Activated CD8-positive, alpha-beta memory T cell treated with anti-CD3 and anti-CD28 coated beads, Interleukin-2, amount 50 U/mL, for 4 hours (primary cell): ENCODE measurements at regions not wholly inside any gene's neighbourhood (a gene's known extent, or its start where the extent isn't known, plus 50 kb on each side); places are given as distances from the start of the nearest gene placed in this dataset.
"Not testable (repeated sequence)": the region's sequence is repeated elsewhere in the genome, so short reads cannot be mapped to it uniquely, and the experiment has no call there.

Source experiments
- DNase-seq: peaks from one replicate; pipeline ENCODE4 v3.0.0-alpha.2; 2020

DNA sequence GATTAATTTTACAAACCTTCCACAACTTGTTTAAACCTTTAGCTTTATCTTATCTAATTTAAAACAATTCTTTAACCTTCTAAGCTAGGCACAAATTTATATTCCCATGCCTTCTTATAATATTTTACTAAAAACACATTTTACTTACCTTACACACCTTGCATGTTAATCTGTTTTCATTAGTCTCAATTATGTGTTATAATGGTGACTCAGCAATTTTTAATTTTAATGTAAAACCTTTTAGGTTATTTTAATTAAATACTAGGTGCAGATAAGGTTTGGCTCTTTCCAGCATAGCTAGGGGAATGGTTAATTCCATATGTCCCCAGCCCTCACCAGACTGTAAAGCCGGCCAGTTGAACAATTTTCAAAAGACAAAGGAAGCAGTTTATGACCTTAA lies 264.6 kb upstream of the SGO1 start:
- DNase-seq = no peak

DNA sequence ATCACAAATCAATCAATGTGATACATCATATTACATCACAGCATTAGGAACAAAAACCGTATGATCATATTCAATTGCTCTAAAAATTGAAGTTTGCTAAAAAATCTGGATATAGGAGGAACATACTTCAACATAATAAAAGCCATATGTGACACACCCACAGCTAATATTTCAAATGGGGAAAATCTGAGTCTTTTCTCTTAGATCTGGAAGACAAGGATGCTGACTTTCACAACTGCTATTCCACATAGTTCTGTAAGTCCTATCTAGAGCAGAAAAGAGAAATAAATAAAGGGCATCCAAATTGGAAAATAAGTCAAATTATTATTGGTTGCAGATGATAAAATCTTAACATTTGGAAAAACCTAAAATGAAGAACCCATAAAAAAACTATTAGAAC lies 256.8 kb upstream of the SGO1 start:
- no peak for DNase-seq

DNA sequence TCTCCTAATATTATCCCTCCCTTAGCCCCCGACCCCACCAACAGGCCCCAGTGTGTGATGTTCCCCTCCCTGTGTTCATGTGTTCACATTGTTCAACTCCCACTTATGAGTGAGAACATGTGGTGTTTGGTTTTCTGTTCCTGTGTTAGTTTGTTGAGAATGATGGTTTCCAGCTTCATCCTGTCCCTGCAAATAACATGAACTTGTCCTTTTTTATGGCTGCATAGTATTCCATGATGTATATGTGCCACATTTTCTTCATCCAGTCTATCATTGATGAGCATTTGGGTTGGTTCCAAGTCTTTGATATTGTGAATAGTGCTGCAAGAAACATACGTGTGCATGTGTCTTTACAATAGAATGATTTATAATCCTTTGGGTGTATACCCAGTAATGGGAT lies 241.3 kb upstream of the SGO1 start:
- DNase-seq = not testable (repeated sequence)

DNA sequence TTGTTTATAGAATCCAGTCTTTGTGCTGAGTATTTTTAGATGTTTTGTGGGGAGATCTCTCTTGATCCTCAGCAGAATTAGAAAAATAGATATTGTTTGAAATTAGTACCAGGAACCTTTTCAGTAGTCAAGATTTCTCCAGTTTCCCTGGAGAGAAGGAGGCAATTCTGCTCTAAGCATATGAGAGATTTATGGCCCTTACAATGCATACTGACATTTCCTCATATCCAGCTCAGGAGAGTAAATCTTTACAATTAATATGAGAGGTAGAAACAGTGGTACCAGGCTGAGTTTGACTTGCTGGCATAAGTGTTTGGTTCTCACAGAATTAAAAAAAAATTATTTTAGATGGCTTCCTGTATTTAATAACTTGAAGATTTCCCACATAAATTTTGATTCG lies 239.1 kb upstream of the SGO1 start:
- no peak for DNase-seq

DNA sequence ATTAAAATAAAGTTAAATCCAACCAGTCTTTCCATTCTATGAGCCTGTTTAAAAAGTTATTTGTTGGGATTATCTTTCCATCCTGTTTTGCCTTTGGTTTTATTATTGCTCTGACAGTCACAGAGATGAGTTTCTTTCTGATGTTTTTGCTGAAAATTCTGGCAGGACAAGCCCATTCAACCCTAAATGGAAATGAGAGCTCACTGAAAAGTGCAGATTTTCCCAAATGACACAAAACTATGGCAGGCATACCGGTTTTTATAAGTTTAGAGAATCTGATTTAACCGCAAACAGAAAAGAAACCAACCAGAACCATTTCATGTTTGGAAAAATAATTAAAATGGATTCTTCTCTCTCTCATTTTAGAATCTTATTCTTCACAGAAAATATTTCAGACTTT lies 238.1 kb upstream of the SGO1 start:
- DNase-seq = no peak

DNA sequence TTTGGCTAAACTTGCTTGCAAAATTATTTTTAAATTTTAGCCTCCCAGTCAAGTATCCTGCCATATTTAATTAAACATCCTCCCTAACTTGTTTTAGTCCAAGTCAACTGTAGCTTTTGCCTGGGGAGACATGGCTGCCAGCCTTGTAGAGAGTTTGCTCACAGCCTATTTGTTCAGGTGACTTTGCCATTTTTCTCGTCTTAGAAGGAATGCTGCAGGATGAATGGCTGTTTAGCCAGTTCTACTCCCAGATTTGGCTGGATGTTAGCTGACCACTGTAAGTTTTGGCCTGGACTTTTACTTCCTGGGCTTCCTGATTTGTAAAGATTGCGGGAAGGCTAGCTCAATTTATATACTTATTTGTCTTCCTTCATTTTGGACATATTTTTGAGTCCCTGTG lies 236.4 kb upstream of the SGO1 start:
- DNase-seq = no peak

DNA sequence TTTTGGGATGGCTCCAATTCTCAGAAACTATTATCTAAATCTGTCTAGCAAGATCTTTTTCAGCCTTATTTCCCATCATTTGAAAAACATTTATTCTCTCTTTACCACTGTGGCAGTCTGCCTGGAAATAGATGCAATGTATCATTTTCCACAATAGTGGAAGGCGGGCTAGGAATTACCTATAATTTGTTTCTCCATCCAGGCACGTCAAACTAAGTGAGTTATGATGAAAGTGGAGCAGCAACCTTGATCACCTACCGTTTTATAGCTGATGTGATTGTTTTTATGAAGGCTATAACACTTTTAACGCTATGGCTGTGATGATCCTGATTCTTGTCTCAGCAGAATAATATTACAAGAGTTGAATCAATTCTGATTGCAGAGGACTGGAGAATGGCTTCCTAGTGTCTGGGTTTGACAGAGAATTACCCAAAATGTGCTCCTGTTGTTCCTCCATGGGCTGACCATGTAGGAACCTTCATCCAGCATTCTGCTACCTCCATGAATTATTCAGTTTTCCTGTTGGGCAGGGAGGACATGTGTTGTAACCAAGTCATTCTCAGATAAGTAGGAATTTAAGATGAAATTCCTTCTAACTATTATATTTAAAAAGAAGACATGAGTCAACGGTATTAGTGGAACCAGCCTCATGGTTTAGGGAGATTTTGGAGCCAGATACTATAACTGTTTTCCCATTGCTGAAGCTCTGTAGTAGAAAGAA lies 231.5 kb upstream of the SGO1 start:
- DNase-seq = no peak

DNA sequence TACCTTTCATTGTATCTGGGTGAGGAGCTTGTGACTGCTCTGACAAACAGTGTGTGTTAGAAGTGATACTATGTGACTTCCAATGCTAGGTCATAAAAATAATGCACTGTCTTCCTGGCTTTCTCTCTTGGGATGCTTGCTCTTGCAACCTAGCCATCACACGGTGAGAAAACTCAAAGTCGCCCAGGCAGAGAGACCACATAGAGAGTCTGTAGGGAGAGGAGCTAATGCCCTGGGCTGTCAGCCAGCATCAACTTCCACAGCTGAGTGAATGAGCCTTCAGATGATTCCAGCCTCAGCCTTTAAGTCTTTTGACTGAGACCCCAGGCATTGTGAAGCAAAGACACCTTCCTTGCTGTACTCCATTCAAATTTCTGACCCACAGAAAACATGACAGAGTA lies 220.6 kb upstream of the SGO1 start:
- no peak for DNase-seq

DNA sequence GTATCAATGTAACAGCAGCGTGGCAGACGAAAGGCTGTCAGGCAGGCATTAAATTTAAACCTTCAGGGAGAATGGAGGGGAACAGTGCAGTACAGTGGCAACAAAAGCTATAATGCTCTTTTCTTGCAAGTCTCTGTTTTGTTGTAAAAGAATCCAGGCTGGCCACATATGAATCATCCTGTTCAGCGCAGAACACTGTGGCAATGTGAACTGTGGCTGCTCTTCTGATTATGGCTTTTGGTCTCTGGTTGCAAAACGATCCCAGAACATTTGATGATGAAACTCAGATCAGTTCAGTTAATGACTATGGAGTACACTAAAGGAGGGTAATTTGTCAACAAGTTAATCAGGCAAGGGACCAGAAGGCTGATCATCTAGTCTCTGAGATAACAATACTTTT lies 219.7 kb upstream of the SGO1 start:
- DNase-seq = no peak

DNA sequence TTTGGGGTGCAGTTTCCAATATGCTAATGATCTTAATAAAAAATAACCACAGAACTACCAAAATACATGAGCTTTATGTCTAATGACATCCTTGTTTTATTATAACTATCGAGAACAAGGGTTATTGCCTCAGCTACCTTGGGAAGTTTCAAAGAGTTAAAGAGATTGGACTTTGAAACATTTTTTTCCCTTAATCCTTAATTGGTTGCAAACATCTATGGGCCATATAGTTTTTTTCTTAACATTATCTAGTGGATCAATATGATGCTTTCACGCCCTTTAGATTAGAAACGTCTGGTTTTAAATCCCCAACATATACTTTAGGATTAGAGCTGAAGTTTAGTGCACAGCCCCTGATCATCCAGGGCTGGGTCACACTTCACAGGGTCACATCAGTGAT lies 219.2 kb upstream of the SGO1 start:
- no peak for DNase-seq

DNA sequence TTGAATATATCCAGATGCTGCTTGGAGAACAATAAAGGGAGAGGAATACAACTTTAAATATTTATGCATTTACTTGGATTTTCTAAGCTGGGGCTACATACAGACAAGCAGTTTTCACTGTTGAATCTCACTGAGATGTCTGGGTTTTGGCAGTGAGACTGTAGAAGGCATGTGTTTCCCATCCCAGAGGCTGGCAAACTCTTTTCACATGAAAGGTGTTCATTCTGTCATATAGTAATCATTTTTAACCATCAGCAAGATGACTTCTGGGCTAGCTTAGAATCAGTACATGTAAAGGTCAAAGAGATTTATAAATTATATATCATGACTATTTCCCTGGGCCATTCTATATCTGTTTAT lies 218.7 kb upstream of the SGO1 start:
- no peak for DNase-seq

DNA sequence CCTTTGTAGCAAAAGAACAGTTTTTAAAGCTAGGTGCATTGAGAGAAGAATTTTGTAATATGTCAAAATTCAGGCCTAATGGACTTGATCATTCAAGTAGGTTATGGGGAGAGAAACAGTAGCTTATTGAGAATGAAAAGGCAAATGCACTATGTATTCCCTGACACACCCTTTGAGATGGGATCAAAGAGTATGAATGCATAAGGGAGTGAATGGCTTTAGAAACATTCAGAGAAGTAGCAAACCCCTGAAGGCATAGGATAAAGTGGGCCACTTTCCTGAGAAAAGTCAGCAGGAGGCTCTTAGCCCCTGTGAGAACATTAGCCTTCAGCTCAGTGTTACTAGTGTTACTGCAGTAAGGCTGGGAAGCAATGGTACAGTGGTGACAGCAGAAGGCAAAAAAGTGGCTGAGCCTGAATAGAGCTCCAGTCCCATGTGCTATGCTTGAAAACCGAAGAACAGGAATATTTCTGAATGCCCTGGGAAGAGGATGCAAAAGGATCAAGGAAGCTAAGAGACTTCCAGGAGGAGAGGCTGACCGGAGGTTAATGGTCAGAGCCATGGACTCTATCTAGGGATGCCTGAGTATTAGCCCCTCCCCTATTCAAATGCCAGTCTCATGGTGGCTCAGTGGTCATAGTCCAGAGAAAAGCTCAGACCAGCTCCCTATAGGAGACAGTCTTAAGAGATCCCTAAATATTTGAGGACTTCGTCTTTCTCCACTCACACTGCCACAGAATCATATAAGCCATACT lies 218.2 kb upstream of the SGO1 start:
- no peak for DNase-seq

DNA sequence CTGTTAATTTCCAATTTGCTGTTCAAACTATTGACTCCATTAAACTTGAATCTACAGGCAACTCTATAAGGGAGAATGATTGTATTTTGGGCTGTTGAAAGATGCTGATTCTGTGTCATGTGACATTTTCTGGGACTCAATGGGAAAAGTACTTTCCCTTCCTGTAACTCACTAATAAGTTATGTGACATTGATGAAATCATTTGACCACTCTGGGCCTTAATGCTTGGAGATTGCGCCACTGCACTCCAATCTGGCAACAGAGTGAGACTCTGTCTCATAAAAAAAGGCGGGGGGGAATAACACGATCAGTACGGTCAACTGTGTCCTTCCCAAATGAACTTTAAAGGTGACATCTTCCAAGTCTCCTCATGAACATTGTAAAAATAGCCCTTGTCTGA lies 215.2 kb upstream of the SGO1 start:
- DNase-seq = no peak

DNA sequence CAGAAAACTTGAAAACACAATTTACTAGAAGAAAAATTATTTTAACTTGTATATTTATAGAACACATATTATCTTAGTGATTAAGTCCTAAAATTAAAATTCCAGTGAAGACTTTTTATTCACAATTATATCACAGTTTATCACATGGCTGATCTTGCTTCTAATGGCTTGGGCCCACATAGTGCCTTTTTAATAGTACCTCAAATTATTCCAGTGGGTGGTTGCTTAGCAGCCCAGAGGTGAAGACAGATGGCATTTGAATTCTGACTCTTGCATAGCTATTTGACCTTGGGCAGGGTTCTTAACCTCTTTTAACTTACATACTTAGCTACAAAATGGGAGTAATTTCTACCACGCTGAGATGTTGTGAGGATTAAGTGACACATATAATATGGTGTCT lies 214.7 kb upstream of the SGO1 start:
- DNase-seq = no peak

DNA sequence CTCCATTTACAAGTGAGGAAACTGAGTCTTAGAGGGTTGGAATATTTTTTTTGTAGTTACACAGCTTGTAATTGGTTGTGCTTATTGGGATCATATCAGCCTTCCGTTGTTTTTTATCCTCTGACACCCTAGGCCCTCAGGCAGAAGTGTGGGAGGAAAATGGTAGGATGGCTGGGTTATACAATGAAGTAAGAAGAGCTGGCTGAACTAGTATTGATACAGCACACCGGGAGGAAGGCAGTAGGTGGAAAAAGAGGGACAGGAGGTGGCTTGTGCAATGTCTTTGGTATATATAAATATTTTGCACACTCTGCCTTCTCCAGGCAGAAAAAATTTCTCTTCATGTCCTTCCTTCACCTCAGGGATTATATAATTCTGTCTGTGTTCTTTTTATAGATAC lies 214.3 kb upstream of the SGO1 start:
- DNase-seq = no peak

DNA sequence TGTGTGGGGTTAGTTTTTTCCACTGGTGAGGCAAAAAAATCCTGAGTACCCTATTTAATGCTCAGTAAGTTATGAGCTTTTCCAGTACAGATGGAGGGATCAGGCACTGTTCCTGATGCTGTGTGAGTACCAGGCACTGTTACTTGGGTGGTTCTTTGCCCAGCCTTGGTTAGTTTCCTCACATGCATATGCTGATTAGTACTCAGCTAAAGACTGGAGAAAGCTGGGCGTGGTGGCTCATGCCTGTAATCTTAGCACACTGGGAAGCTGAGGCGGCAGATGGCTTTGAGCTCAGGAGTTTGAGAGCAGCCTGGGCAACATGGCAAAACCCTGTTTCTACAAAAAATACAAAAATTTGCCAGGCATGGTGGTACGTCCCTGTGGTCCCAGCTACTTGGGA lies 210.3 kb upstream of the SGO1 start:
- DNase-seq = no peak

DNA sequence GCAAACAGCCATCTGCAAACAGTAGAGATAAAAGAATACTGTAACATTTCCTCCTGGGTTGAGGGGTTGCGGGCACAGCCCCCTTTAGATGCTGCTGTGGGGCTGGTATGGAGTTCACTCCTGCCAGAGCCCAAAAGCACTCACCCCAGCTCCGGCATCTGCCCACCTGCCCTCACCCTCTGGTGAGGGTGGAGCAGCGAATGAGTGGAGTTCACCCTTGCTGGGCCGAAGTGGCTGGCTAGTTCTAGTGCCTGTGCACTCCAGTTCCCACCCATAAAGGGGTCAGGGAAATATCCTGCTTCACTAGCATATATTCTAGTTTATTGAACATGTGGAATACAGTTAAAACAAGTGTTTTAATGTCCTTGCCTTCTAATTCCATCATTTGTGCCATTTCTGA lies 209.7 kb upstream of the SGO1 start:
- DNase-seq = no peak

DNA sequence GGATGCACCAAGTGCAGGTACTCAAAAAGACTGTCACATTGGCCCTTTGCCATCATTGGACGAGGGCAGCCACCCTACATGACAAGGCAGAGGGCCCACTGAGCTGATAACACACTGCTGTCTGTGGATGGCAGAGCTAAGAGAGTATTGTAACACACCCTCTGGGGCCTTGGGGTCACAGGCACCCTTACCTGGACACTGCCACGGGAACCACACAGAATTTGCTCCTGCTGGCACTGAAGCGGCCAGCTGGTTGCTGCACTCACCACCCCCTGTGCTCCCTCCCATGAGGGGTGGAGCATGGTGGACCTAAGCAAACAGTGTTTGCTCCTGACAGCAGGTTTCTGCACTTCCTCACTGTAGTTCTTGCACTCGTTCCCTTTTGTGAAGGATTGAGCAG lies 208.2 kb upstream of the SGO1 start:
- no peak for DNase-seq

DNA sequence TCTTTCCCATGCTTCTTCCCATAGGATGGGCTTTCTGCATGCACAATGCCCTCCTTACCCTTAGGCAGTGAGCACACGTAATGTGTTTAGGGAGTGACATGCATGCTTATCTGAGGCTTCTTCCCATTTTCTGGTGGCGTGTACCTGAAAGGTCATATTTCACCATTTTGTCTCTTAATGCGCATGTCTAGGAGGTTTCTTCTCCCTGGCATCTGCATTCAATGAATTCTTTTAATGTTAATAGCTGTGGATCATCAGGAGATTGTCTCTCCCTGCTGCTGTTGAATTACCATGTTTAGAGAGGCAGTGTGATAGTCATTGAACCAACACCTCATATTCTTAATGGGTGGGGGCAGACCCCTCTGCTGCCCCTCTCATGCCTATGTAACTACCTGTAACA lies 205.6 kb upstream of the SGO1 start:
- DNase-seq = no peak

DNA sequence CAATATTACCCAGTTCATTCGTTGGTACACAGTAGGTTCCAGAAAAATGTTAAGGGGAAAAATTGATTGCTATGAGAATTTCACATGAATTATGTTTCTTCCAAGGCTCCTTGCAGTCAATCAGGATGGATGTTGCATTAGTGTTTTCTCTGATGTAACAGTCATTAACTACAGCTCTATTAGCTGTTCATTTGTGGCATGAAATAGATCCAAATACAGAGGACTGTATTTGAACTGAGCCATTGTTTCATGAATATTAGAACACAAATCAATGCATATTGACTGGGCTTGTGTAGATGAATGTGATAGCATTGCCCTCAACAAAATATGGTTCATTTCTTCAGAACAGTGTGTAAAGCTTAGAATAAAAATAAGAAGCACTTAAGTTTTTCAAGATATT lies 203.0 kb upstream of the SGO1 start:
- no peak for DNase-seq

DNA sequence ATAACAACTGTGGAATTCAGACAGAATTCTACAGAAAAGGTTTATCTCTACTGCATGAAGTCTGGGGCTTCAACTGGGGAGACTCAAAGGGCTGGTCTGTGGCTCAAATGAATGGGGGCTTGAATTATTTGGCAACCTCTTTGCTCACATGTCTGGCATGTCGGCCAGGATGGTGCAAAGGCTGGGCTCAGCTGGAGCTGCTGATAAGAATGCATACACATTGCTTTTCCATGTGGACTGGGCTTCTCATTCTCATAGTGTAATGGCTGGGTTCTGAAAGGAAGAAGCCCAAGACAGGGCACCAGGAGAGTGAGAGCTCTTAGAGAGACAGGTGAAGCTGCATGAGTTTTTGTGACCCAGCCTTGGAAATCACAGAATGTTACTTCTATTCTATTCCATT lies 194.3 kb upstream of the SGO1 start:
- DNase-seq = no peak

DNA sequence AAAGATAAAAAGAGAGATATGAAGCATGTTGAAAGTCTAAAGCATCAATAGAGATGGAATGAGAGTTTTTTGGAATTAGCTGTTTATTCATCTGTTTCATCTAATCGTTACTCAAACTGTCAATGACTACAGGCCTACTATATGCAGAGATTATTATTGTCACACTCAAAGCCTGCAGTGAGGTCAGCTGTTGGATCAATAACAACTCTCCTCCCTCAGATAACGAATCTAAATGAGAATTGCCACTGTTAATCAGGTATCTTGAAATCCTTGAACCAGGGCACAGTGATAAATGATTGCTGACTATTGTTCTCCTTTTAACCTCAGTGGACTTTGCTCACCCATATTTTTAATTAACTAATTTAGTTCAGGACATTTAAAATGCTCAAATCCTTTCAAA lies 192.3 kb upstream of the SGO1 start:
- no peak for DNase-seq

DNA sequence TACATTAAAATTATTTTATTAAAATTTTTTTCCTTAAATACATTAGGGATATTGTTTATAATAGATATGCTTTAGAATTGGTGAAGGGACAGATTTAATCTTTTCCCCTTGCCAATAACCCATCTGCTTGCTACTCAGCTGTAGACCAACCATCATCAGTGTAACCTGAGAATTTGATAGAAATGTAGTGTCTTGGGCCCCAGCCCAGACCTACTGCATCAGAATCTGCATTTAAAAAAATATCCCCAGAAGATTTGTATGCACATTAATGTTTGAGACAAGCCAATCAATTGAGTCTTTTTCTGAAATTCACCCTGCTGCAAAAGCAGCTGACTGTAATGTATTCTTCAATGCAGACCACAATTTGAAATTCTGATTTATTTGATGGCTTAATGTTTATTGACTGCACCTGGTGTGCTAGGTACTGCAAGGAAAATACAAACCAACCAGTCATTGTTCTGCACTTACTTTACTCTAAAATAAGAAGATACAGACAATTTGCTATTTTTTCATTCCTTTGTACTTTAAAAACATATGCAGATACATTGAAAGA lies 190.7 kb upstream of the SGO1 start:
- no peak for DNase-seq

DNA sequence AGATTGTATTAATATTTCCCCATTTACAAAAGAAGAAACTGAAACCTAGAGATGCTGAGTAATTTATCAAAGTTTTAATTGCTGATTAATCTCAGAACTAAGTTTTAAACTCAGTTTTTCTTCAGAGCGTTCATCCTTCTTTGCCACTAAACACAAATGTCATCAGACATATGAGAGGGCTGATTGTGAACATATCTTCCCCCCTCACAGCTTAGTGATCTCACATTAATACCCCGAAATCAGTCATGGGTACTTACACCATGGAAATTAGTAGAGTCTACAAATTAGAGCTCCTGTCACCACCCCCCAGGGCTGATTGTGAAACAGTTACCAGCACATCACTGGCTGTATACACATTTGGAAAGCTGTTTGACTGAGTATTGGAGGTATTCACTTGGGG lies 189.3 kb upstream of the SGO1 start:
- DNase-seq = no peak
